ENCODE measurements at regions not wholly inside any gene's neighbourhood (a gene's known extent, or its start where the extent isn't known, plus 50 kb on each side); places are given as distances from the start of the nearest gene placed in this dataset.

DNA sequence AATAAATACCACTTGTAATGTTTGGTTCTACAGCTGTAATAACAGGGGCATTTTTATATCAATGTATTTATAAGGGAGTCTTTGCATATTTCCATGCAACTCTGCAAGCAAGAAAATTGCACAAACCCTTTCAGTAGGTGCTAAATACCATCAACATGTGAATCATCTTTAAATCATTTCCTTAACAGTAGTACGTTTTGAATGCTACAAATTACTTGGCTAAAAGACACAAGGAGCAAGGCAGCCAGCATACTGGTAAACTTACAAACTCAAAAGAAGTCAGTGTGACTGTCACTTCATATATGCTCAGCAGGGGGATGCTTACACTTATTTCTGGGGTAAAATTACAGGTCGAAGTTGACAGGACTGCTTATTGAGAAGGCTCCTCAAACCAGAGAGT, 402.4 kb downstream of the EFNB2 start:
- no peak for DNase-seq (ENCODE audit: insufficient read length, low spot score)
- FAIRE-seq = no peak
- TF ChIP-seq TAF1 (IDR thresholded peaks at IDR 0.05; ENCODE audit: low read depth, low read length) (no peak), POLR2A (IDR thresholded peaks at IDR 0.05; ENCODE audit: low read depth, low read length) (no peak), PAX5 (IDR thresholded peaks at IDR 0.05; ENCODE audit: insufficient read depth, low read length, severe bottlenecking) (no peak), POLR2AphosphoS5 (IDR thresholded peaks at IDR 0.05; ENCODE audit: low read depth, low read length) (no peak), POU2F2 (IDR thresholded peaks at IDR 0.05; ENCODE audit: low read depth, low read length) (no peak), SPI1 (IDR thresholded peaks at IDR 0.05; ENCODE audit: low read depth, low read length) (no peak)

DNA sequence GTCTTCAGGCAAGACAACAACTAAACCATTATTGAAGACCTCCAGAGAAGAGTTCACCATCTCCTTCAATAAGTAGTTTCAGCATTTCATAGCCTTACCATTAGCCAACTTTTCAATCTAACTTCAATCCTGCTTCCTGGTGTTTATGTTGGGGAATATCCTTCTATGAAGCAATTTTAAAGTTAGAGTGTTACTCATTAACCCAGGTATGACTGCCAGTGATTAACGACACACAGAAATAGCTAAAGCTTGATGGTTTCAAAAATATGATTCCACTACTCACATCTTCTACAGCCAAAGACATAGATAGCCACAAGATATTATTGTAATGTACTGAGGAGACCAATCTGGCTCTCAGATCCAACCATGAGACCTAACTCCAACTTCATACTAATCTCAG, 403.2 kb downstream of the EFNB2 start:
- TF ChIP-seq POLR2AphosphoS5 (IDR thresholded peaks at IDR 0.05; ENCODE audit: low read depth, low read length) (no peak), POU2F2 (IDR thresholded peaks at IDR 0.05; ENCODE audit: low read depth, low read length) (no peak), PAX5 (IDR thresholded peaks at IDR 0.05; ENCODE audit: insufficient read depth, low read length, severe bottlenecking) (no peak), SPI1 (IDR thresholded peaks at IDR 0.05; ENCODE audit: low read depth, low read length) (no peak), POLR2A (IDR thresholded peaks at IDR 0.05; ENCODE audit: low read depth, low read length) (no peak), TAF1 (IDR thresholded peaks at IDR 0.05; ENCODE audit: low read depth, low read length) (no peak)
- no peak for FAIRE-seq

DNA sequence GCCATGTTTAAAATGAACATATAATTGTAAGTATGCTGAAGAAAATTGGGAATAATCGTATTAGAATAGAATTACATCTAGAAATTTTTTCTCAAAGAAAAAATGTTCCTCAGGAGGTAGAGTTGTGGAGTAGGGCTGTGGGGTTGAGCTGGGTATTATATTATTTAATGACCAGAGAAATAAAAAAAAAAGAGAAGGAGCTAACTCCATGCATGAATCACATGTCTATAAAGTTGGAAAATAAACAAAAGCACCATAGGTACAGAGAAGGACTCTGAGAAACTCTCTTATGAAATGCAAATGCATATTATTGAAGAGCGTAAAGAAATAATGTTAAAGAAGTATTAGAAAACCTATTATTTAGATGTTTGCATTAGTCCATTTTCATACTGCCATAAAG, 405.5 kb downstream of the EFNB2 start:
- DNase-seq (ENCODE audit: insufficient read length, low spot score) = no peak
- TF ChIP-seq SPI1 (IDR thresholded peaks at IDR 0.05; ENCODE audit: low read depth, low read length) (no peak), POU2F2 (IDR thresholded peaks at IDR 0.05; ENCODE audit: low read depth, low read length) (no peak), PAX5 (IDR thresholded peaks at IDR 0.05; ENCODE audit: insufficient read depth, low read length, severe bottlenecking) (no peak), TAF1 (IDR thresholded peaks at IDR 0.05; ENCODE audit: low read depth, low read length) (no peak), POLR2A (IDR thresholded peaks at IDR 0.05; ENCODE audit: low read depth, low read length) (no peak)
- FAIRE-seq = no peak

More for the DNA sequence above, 403.2 kb downstream of the EFNB2 start:
- DNase-seq (ENCODE audit: insufficient read length, low spot score) = no peak

DNA sequence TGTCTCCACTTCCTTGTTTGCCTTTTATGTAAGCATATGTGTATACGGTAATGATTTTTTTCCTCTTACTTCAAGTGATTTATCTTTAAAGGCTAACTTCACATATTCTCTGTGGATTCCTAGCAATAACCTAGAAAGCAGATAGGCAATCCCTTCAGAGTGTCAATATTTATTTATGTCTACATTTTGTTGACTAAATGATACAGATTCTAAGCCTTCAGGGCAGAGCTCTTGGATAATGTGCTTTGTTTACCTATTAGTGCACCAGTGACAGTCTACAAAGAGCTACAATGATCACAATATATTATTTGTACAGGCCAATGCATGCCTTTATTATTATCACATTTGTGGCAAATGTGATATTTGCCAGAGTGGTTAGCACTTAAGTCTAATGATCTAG, 406.2 kb downstream of the EFNB2 start:
- no peak for FAIRE-seq
- no peak for DNase-seq (ENCODE audit: insufficient read length, low spot score)
- TF ChIP-seq POLR2AphosphoS5 (IDR thresholded peaks at IDR 0.05; ENCODE audit: low read depth, low read length) = no peak
- TF ChIP-seq POLR2A (IDR thresholded peaks at IDR 0.05; ENCODE audit: low read depth, low read length) = no peak
- TF ChIP-seq POU2F2 (IDR thresholded peaks at IDR 0.05; ENCODE audit: low read depth, low read length) = no peak
- no peak for TF ChIP-seq SPI1 (IDR thresholded peaks at IDR 0.05; ENCODE audit: low read depth, low read length)
- no peak for TF ChIP-seq PAX5 (IDR thresholded peaks at IDR 0.05; ENCODE audit: insufficient read depth, low read length, severe bottlenecking)
- no peak for TF ChIP-seq TAF1 (IDR thresholded peaks at IDR 0.05; ENCODE audit: low read depth, low read length)

DNA sequence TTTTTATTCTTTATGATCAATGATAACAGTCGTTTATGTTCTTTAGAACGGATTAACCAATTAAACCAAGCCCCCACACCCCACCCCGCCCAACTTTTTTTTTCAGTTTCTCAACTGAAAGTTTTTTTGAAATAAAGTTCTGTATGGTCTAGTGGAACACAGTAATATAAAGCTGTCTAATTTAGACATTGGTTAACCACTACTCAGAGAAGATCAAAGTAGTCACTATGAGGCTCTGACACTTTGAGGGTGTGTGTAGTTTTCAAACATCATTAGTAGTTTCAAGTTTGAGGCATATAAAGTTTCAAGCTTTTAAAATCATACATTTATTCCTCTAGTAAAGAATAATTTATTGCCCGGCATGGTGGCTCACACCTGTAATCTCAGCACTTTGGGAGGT, 413.2 kb downstream of the EFNB2 start:
- DNase-seq (ENCODE audit: insufficient read length, low spot score) = no peak
- FAIRE-seq = no peak
- no peak for TF ChIP-seq TAF1 (IDR thresholded peaks at IDR 0.05; ENCODE audit: low read depth, low read length)
- TF ChIP-seq POLR2A (IDR thresholded peaks at IDR 0.05; ENCODE audit: low read depth, low read length) = no peak
- TF ChIP-seq POLR2AphosphoS5 (IDR thresholded peaks at IDR 0.05; ENCODE audit: low read depth, low read length) = no peak
- TF ChIP-seq POU2F2 (IDR thresholded peaks at IDR 0.05; ENCODE audit: low read depth, low read length) = no peak
- TF ChIP-seq SPI1 (IDR thresholded peaks at IDR 0.05; ENCODE audit: low read depth, low read length) = no peak
- TF ChIP-seq PAX5 (IDR thresholded peaks at IDR 0.05; ENCODE audit: insufficient read depth, low read length, severe bottlenecking) = no peak

DNA sequence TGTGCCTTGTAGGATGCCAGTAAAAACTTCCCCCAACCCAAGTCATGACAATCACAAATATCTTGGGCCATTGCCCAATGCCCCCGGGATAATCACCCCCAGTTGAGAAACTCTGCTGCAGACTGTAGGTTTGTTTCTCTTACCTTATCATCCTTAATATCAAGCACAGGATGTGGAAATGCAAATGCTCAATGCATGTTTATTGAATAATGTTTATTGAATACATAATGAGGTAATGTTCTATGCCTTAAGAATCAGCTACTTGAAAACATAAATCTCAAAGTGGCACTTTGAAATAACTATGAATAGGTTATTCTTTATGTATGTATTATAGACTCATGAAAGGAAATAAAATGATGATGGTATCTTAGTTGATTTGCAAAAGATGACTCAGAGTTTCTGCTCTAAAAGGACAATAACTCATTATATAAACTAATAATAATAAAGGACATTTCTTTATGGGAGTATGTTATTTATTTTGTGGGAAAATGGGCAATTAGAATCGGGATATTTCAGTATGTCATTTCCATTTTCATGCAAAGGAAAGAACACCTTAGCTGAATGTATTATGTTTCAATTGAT, 414.2 kb downstream of the EFNB2 start:
- DNase-seq (ENCODE audit: insufficient read length, low spot score) = no peak
- no peak for FAIRE-seq
- TF ChIP-seq PAX5 (IDR thresholded peaks at IDR 0.05; ENCODE audit: insufficient read depth, low read length, severe bottlenecking) (no peak), TAF1 (IDR thresholded peaks at IDR 0.05; ENCODE audit: low read depth, low read length) (no peak), POU2F2 (IDR thresholded peaks at IDR 0.05; ENCODE audit: low read depth, low read length) (no peak), POLR2AphosphoS5 (IDR thresholded peaks at IDR 0.05; ENCODE audit: low read depth, low read length) (no peak), SPI1 (IDR thresholded peaks at IDR 0.05; ENCODE audit: low read depth, low read length) (no peak), POLR2A (IDR thresholded peaks at IDR 0.05; ENCODE audit: low read depth, low read length) (no peak)

DNA sequence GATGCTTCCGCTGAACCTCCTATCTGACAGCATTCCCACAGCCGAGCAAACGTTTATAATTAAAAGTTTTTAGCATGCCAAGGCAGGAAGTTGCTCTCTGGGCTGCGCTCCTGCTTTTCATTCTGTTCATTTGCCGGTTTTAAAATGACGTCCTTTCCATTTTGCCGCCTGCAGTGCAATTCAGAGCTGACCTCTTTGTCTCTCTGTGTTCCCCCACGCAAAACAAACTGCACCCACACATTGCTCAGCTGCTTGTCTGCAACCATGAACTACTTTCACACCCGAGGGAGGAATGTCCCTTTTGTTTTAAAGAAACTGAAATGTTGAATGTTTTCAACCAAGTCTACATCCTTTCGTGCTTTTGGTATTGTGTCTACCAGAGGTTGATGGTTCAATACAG, 416.5 kb downstream of the EFNB2 start:
- no peak for DNase-seq (ENCODE audit: insufficient read length, low spot score)

DNA sequence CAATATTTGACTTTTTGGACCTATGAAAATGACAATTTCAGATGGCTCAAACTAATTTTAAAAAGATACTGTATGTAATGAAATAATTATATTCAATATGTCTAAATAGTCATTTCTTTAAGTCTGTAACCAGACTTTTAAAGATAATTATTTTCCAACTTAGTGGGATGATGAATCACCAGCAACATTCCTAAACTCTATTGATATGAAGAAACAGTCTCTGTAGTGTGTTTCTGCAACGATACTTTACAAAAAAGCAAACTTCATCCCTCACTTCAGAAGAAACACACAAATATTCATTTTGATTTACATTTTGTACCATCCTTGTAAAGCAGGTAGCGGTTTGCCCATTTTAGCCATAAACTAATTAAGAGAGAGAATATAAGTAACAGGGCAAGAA, 417.4 kb downstream of the EFNB2 start:
- DNase-seq (ENCODE audit: insufficient read length, low spot score) = no peak
- TF ChIP-seq SPI1 (IDR thresholded peaks at IDR 0.05; ENCODE audit: low read depth, low read length) = no peak
- no peak for TF ChIP-seq PAX5 (IDR thresholded peaks at IDR 0.05; ENCODE audit: insufficient read depth, low read length, severe bottlenecking)
- no peak for TF ChIP-seq POU2F2 (IDR thresholded peaks at IDR 0.05; ENCODE audit: low read depth, low read length)
- TF ChIP-seq POLR2AphosphoS5 (IDR thresholded peaks at IDR 0.05; ENCODE audit: low read depth, low read length) = no peak
- TF ChIP-seq POLR2A (IDR thresholded peaks at IDR 0.05; ENCODE audit: low read depth, low read length) = no peak
- TF ChIP-seq TAF1 (IDR thresholded peaks at IDR 0.05; ENCODE audit: low read depth, low read length) = no peak
- no peak for FAIRE-seq

More for the DNA sequence above, 416.5 kb downstream of the EFNB2 start:
- FAIRE-seq = no peak
- TF ChIP-seq POLR2AphosphoS5 (IDR thresholded peaks at IDR 0.05; ENCODE audit: low read depth, low read length) (no peak), POU2F2 (IDR thresholded peaks at IDR 0.05; ENCODE audit: low read depth, low read length) (no peak), PAX5 (IDR thresholded peaks at IDR 0.05; ENCODE audit: insufficient read depth, low read length, severe bottlenecking) (no peak), TAF1 (IDR thresholded peaks at IDR 0.05; ENCODE audit: low read depth, low read length) (no peak), SPI1 (IDR thresholded peaks at IDR 0.05; ENCODE audit: low read depth, low read length) (no peak), POLR2A (IDR thresholded peaks at IDR 0.05; ENCODE audit: low read depth, low read length) (no peak)

DNA sequence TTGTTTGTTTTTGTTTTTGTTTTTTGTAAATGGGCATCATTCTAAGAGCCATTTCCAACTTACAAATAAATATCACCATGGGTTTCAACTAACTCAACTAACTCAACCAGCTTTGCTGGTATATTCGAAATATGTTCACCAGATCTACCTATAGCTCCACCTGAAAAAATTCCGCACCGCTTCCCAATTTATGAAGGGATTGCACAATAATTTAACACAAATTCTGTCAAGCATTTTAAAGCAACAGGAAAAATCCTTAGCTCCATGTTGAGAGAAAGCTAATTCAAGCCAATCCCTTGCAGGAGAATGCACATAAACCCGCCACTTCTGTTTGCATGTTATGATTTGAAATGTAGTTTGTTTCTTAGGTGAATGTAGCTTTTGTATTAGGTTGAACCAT, 417.8 kb downstream of the EFNB2 start:
- no peak for TF ChIP-seq POU2F2 (IDR thresholded peaks at IDR 0.05; ENCODE audit: low read depth, low read length)
- TF ChIP-seq PAX5 (IDR thresholded peaks at IDR 0.05; ENCODE audit: insufficient read depth, low read length, severe bottlenecking) = no peak
- no peak for TF ChIP-seq POLR2AphosphoS5 (IDR thresholded peaks at IDR 0.05; ENCODE audit: low read depth, low read length)
- no peak for TF ChIP-seq TAF1 (IDR thresholded peaks at IDR 0.05; ENCODE audit: low read depth, low read length)
- TF ChIP-seq POLR2A (IDR thresholded peaks at IDR 0.05; ENCODE audit: low read depth, low read length) = no peak
- TF ChIP-seq SPI1 (IDR thresholded peaks at IDR 0.05; ENCODE audit: low read depth, low read length) = no peak
- FAIRE-seq = no peak
- no peak for DNase-seq (ENCODE audit: insufficient read length, low spot score)

DNA sequence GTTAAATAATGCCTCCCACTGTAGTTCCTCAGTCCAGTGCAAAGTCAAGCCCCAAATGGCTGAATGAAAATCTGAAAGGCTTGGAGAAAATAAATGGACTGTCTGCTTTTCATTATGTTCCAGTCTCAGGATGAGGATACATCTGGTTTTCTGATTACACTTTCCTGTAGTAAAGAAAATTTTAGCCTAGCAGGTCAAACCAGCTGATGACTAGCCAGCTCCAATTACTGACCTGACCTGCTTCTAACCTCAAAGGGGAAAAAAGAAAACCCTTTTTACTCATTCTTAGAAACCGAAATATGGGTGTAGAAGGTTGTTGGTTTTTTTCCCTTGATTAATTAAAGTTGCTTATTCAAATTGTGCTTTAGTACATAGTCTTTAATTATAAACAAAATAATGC, 418.4 kb downstream of the EFNB2 start:
- DNase-seq (ENCODE audit: insufficient read length, low spot score) (no peak), FAIRE-seq (no peak)
- no peak for TF ChIP-seq POLR2A (IDR thresholded peaks at IDR 0.05; ENCODE audit: low read depth, low read length)
- no peak for TF ChIP-seq POU2F2 (IDR thresholded peaks at IDR 0.05; ENCODE audit: low read depth, low read length)
- TF ChIP-seq SPI1 (IDR thresholded peaks at IDR 0.05; ENCODE audit: low read depth, low read length) = no peak
- no peak for TF ChIP-seq PAX5 (IDR thresholded peaks at IDR 0.05; ENCODE audit: insufficient read depth, low read length, severe bottlenecking)
- TF ChIP-seq TAF1 (IDR thresholded peaks at IDR 0.05; ENCODE audit: low read depth, low read length) = no peak

Measured in GM12891 (cell line).